ENCODE measurements at regions not wholly inside any gene's neighbourhood (a gene's known extent, or its start where the extent isn't known, plus 50 kb on each side); places are given as distances from the start of the nearest gene placed in this dataset.

- DNase-seq = peak; percentile 6 to 36
- Histone ChIP-seq H3K27ac (no peak overlapping the region), H3K9me3 (ENCODE audit: insufficient read depth, low read depth) (no peaks in the 10 kb centered on the region), H3K4me3 (no peak overlapping the region), H3K27me3 (ENCODE audit: insufficient read depth, low read depth) (no peaks in the 10 kb centered on the region), H3K79me2 (ENCODE audit: low read depth) (no peaks in the 10 kb centered on the region), H3K4me1 (replicated peaks; ENCODE audit: insufficient read depth) (no peaks in the 10 kb centered on the region), H4K20me1 (ENCODE audit: insufficient read depth) (no peaks in the 10 kb centered on the region; the same call in 1 of the 2 replicates), H3K4me2 (no peak overlapping the region), H2AFZ (0 out of 2 replicates have a peak overlapping the region, but pooled peaks have one; percentile 50), H3F3A (ENCODE audit: insufficient read depth, low read depth) (no peaks in the 10 kb centered on the region), H3K9me2 (ENCODE audit: insufficient read depth) (no peaks in the 10 kb centered on the region), H3K36me3 (ENCODE audit: low read depth) (no peaks in the 10 kb centered on the region)
- CTCF ChIA-PET = no interaction called here
- intact Hi-C loops (cut with micrococcal nuclease; ENCODE audit: unreplicated experiment) = loop anchor here (5.0 kb wide), 2 partner anchors 495 to 645 kb away; no protein-coding TSS in a partner anchor
- POLR2A ChIA-PET (ENCODE audit: unreplicated experiment) = no interaction called here
- BruUV-seq (replicated peaks) = no TSS peak
- TF ChIP-seq EZH2 (IDR thresholded peaks at IDR 0.05; ENCODE audit: low read depth) (no peak), CTCF (conservative IDR thresholded peaks at IDR 0.05) (peak; percentile 59; the same call in 1 of the 2 replicates)
These were observed 940.5 kb upstream of the MANEA start for GRCh38 chr6:94636780-94637385.

DNA sequence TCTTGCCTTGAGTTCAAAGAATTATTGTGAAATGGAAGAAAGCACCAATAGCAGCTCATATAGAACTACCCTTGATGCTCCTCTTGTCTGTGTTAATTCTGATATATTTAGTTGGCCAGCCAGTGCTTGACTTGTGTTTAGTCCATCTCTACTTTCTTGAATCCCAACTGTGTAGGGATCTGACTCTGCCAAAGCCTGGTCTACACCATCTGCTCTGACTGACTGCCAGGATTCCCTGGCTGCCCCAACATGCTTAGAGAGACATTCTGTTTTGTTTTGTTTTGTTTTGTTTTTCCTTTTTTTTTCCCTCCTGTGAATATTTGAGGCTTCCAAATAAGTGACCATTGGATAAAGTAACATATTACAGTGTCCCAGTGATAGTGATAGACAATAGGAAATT is 953.7 kb upstream of the MANEA start:
- Histone ChIP-seq H2AFZ (no peak overlapping the region), H4K20me1 (ENCODE audit: insufficient read depth) (no peaks in the 10 kb centered on the region), H3K79me2 (ENCODE audit: low read depth) (no peaks in the 10 kb centered on the region), H3K4me1 (replicated peaks; ENCODE audit: insufficient read depth) (no peaks in the 10 kb centered on the region), H3K4me3 (no peak overlapping the region), H3K27ac (no peak overlapping the region), H3K36me3 (ENCODE audit: low read depth) (no peaks in the 10 kb centered on the region), H3K9me3 (ENCODE audit: insufficient read depth, low read depth) (no peaks in the 10 kb centered on the region), H3K4me2 (no peak overlapping the region), H3F3A (ENCODE audit: insufficient read depth, low read depth) (no peaks in the 10 kb centered on the region), H3K9me2 (ENCODE audit: insufficient read depth) (no peaks in the 10 kb centered on the region; the same call in 1 of the 2 replicates), H3K27me3 (ENCODE audit: insufficient read depth, low read depth) (no peaks in the 10 kb centered on the region)
- no TSS peak for BruUV-seq (replicated peaks)
- TF ChIP-seq EZH2 (IDR thresholded peaks at IDR 0.05; ENCODE audit: low read depth) (no peak), CTCF (conservative IDR thresholded peaks at IDR 0.05) (no peak)
- POLR2A ChIA-PET (ENCODE audit: unreplicated experiment) = no interaction called here
- intact Hi-C loops (cut with micrococcal nuclease; ENCODE audit: unreplicated experiment) = no loop called here
- CTCF ChIA-PET = no interaction called here
- DNase-seq = no peak

GRCh38 chr6:94622783-94623182 is 954.6 kb upstream of the MANEA start:
- CTCF ChIA-PET = no interaction called here
- Histone ChIP-seq H2AFZ (no peak overlapping the region), H3K79me2 (ENCODE audit: low read depth) (no peaks in the 10 kb centered on the region), H3K4me2 (no peak overlapping the region), H3K9me2 (ENCODE audit: insufficient read depth) (no peaks in the 10 kb centered on the region; the same call in 1 of the 2 replicates), H3K36me3 (ENCODE audit: low read depth) (no peaks in the 10 kb centered on the region), H3K9me3 (ENCODE audit: insufficient read depth, low read depth) (no peaks in the 10 kb centered on the region), H3K4me1 (replicated peaks; ENCODE audit: insufficient read depth) (no peaks in the 10 kb centered on the region), H3K4me3 (no peak overlapping the region), H3F3A (ENCODE audit: insufficient read depth, low read depth) (no peaks in the 10 kb centered on the region), H3K27ac (no peak overlapping the region), H3K27me3 (ENCODE audit: insufficient read depth, low read depth) (no peaks in the 10 kb centered on the region), H4K20me1 (ENCODE audit: insufficient read depth) (no peaks in the 10 kb centered on the region)
- no peak for TF ChIP-seq EZH2 (IDR thresholded peaks at IDR 0.05; ENCODE audit: low read depth)
- POLR2A ChIA-PET (ENCODE audit: unreplicated experiment) = no interaction called here
- DNase-seq = no peak
- intact Hi-C loops (cut with micrococcal nuclease; ENCODE audit: unreplicated experiment) = no loop called here
- no TSS peak for BruUV-seq (replicated peaks)

- Histone ChIP-seq H3K4me2 (no peak overlapping the region), H3K9me2 (ENCODE audit: insufficient read depth) (no peaks in the 10 kb centered on the region), H3K79me2 (ENCODE audit: low read depth) (no peaks in the 10 kb centered on the region), H3K4me1 (replicated peaks; ENCODE audit: insufficient read depth) (no peaks in the 10 kb centered on the region), H3K9me3 (ENCODE audit: insufficient read depth, low read depth) (no peaks in the 10 kb centered on the region), H3K27me3 (ENCODE audit: insufficient read depth, low read depth) (no peaks in the 10 kb centered on the region), H3K27ac (no peak overlapping the region), H4K20me1 (ENCODE audit: insufficient read depth) (no peaks in the 10 kb centered on the region), H3K36me3 (ENCODE audit: low read depth) (no peaks in the 10 kb centered on the region), H2AFZ (no peak overlapping the region), H3F3A (ENCODE audit: insufficient read depth, low read depth) (no peaks in the 10 kb centered on the region), H3K4me3 (no peak overlapping the region)
- CTCF ChIA-PET = no interaction called here
- POLR2A ChIA-PET (ENCODE audit: unreplicated experiment) = no interaction called here
- no TSS peak for BruUV-seq (replicated peaks)
- intact Hi-C loops (cut with micrococcal nuclease; ENCODE audit: unreplicated experiment) = no loop called here
- no peak for DNase-seq
- no peak for TF ChIP-seq EZH2 (IDR thresholded peaks at IDR 0.05; ENCODE audit: low read depth)
- TF ChIP-seq CTCF (conservative IDR thresholded peaks at IDR 0.05) = no peak
These were observed 976.7 kb upstream of the MANEA start for GRCh38 chr6:94600636-94601035.
